ENCODE measurements at regions not wholly inside any gene's neighbourhood (a gene's known extent, or its start where the extent isn't known, plus 50 kb on each side); places are given as distances from the start of the nearest gene placed in this dataset.
"Not testable (repeated sequence)": the region's sequence is repeated elsewhere in the genome, so short reads cannot be mapped to it uniquely, and the experiment has no call there.

- no peak for DNase-seq
Observed at GRCh38 chr18:67813380-67814028, 297.0 kb upstream of the DSEL start.

GRCh38 chr18:67805261-67805660, 288.7 kb upstream of the DSEL start:
- no peak for DNase-seq

DNA sequence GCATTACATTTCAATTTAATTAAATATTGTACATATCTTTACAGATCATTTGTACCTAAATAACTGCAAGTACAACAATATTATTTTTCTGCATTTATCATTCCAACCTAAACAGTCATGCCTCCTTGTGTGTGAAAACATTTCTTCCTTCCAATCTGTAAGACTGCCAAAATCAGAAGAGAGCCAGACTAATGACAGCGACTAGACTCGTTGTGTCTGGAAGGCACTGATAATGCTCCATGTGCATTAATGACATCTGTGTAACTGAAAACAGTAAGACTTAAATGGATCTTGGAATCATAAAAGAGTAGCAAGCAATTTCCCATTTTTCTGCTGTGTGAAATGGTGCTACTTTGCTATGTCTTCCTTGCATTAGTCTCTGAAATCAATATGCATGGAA, 278.0 kb upstream of the DSEL start:
- DNase-seq: no peak

DNA sequence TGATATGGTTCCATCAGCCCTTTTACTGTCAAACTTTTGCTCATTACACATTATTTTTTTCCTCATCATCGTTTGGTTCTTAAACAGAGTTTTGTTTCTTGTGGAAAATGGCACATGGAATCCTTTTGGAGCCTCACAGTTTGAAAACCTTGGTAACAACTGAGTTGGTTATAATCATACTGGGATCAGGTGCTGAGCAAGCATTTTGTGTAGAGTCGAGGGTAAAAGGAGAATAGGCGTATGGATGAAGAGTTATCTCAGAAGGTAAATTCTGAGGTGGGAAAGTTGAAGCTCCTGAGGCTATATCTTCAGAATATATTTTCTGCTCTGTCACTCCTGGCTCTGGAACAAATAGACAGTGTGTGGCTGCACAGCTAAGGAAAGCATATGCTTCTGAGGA, 274.0 kb upstream of the DSEL start:
- no peak for DNase-seq

DNA sequence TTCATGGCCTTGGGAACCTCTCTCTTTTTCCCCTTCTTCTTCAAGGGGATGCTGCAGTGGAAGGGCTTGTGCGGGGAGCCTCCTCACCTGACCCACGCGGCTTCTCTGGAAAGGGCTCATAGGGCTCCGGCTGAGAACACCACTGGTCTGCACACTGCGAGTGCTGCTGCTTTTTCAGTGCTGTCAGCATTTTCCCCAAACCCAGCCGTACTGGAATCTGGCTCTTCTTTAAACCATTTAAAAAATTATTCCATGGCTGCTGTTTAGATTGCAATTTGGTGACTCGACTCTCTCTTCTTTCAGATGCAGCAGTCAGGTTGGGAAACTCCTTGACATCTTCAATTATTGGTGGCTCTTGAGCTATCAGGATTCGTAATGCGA, 272.6 kb upstream of the DSEL start:
- no peak for DNase-seq

DNA sequence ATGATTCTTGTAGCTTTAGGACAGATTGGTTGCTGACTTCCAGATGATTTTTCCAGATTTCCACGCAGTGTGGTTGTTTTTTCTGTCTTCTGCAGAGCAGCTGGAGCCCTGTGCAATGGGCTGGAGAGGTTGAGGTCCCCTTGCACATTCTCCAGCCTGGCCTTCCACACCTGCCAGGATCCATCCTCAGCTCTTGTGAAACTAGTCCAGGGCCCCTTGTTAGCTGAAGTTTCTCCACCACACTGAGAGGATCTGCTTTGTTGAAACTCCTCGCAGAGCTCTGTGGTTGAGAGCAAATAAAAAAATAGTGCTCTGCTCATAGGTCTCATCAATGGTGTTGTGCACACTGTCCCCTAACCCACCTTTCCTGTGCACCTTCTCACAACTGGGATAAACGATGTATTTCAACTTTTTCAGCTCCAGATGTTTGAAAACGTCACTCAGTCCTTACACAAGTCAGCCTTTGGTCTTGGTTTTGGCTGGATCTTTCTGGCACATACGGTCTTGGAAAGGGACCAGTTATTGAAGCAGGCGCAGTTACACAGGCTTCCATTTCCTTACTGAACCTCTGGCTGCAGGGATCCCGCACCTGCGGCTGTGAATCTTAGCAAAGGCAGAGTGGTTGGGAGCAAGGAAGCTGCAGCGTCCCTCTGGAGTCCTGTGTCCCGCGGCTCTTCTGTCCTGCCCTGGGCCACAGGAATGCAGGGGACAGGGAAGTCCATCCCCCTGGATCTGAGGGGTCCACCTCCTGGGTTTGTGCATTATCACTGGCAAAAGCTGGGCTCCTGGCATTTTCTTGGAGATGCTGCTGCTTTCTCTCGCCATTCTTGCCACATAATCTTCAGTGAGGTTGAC, 272.0 kb upstream of the DSEL start:
- DNase-seq: no peak

DNA sequence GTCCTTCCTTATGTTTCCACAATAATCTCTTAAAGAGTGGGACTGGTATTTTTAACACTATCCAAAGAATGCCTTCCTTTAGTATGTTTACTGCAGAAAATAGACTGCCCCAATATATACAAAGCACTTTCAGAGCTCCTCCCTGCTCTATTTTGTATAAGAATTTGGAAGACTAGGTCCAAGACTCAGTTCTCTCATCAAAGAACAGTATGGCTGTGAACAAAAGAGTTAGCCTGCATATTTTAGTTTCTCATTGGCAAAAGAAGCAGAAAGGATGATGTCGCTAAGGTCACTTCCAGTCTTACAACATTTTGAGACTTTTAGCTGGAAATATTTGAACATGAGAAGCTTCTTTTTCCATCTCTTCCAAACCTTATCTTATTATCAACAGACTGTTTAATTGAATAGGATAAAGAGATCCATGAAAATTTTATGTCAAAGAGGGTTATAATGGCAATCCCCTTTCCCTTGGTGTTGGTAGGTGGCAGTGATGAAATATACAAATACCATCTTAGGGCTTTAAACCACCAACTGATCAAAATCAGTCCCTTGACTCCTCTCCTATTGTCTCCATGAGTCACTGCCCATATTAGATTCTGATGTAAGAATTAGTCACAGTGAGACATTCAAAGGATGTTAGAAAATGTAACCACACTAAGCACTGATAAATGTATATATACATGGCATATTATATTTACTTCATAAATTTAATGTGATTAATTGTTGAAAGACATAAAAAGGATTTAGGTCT, 266.9 kb upstream of the DSEL start:
- DNase-seq: no peak

- no peak for DNase-seq
Observed at GRCh38 chr18:67778016-67778415, 261.5 kb upstream of the DSEL start.

DNA sequence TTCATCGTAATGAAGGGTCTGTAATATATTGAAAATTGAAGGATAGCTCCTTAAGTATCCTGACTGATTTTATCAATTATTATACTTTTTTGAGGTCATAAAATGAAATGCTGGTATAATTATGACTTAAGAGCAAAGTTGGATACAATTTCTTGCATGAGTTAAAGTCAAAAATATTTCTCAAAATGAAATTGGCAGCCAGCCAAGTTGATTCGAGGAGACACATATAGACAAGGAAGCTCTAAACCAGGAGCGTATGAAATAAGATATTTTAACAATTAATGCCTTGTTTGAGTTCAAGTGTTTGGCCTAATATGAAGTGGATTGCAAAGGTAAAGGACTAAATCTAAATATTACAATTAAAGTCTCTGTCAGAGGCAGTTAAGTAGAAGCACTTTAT, 260.4 kb upstream of the DSEL start:
- no peak for DNase-seq

GRCh38 chr18:67771271-67771670, 254.8 kb upstream of the DSEL start:
- DNase-seq: no peak

- no peak for DNase-seq
Observed at GRCh38 chr18:67770520-67770919, 254.0 kb upstream of the DSEL start.

DNA sequence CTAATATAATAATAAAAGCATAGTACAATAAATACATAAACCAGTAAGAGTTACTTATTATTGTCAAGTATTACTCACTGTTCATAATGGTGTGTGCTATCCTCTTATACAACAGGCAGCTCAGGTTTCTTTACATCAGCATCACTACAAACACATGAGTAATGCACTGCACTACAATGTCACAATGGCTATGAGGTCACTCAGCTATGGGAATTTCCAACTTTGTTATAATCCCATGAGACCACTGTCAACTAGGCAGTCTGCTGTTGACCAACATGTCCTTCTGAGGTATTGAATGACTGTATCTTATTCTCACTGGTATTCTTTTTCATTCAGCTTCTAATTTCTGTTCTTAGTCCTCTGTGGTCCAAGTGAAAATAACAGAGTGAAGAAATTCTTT, 250.4 kb upstream of the DSEL start:
- DNase-seq: no peak

DNA sequence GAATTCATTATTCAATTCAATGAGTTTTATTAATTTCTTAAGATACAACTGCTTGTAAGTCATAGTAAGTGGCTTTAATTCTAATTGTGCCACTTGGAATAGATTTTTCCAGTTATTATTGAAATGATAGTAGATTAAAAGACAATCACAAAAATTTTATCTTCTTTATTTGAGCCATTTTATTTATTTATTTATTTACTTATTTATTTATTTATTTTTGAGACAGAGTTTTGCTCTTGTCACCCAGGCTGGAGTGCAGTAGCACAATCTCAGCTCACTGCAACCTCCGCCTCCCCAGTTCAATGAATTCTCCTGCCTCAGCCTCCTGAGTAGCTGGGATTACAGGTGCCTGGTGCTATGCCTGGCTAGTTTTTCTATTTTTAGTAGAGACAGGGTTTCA, 235.7 kb upstream of the DSEL start:
- DNase-seq: not testable (repeated sequence)

DNA sequence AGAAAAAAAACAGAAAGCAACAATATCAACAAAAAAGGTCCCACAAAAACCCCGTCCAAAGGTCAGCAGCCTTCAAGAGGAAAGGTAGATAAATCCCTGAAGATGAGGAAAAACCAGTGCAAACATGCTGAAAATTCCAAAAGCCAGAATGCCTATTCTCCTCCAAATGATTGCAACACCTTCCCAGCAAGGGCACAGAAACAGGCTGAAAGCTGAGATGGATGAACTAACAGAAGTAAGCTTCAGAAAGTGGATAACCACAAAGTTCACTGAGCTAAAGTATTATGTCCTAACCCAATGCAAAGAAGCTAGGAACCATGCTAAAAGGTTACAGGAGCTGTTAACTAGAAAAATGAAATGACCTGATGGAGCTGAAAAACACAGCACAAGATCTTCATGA, 226.4 kb upstream of the DSEL start:
- DNase-seq: no peak

DNA sequence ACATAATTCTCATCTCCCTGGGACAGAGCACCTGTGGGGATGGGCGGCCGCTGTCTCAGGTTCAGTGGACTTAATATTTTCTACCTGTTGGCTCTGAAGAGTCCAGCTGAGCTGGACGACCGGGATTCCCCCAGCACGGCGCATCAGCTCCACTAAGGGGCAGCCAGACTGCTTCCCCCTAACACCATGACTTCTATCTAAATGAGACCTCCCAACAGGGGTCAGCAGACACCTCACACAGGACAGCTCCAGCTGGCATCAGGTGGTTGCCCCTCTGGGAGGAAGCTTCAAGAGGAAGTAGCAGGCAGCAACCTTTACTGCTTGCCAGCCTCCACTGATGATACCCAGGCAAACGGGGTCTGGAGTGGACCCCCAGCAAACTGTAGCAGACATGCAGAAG, 226.0 kb upstream of the DSEL start:
- no peak for DNase-seq

DNA sequence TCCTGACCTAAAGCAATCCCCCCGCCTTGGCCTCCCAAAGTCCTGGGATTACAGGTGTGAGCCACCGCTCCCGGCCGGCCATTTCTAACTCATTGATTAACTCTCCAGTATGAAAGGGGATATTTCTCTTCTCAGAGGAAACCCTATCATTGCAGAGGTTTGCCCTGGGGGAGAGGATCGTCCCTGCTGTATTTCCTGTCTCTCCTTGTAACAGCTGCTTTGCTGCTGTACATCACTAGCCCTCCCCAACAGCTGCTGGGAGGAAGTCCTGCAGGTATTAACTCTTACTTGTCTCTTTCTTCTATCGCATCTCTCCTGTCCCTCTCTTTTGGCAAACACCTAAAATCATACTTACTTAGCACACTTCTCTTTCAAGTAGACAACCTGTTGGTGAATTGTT, 219.0 kb upstream of the DSEL start:
- no peak for DNase-seq

DNA sequence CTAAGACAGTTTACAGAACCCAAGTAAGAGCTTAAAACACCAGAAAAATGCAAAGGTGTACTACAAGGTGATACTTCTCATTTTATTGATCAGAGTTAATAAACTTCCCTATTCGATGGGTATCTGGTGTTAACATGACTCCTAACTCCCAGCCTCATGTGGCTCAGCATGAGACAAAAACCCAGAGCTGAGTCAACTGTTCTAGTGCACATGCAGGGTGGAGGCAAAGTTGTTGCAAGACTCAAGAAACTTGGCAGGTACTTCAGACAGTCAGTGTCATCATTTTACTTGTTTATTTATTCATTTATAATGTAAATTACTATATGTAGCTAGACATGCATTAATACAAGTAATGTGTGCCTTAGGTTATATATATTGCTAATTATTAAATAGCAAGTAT, 216.6 kb upstream of the DSEL start:
- no peak for DNase-seq

DNA sequence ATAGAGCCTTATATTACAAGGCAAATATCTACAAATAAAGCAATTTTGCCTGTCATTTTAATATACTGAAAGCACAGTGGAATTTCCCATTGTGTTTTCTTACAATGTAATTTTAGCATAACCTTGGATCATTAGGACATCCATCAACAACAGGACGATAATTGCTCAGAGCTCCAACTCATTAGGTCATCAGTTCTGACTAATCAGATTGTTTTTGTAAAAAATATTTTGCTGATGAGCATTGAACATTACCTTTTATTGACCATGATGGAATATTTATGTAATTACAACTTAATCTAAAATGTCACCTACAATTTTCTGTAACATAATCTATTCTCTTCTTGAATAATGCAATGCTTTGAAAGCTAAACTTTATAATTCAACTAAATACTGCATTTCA, 215.3 kb upstream of the DSEL start:
- no peak for DNase-seq

- no peak for DNase-seq
Observed at GRCh38 chr18:67730886-67731285, 214.4 kb upstream of the DSEL start.

- DNase-seq: no peak
Observed at GRCh38 chr18:67728364-67728763, 211.8 kb upstream of the DSEL start.

- no peak for DNase-seq
Observed at GRCh38 chr18:67726882-67727281, 210.4 kb upstream of the DSEL start.

- no peak for DNase-seq
Observed at GRCh38 chr18:67717800-67718199, 201.3 kb upstream of the DSEL start.

DNA sequence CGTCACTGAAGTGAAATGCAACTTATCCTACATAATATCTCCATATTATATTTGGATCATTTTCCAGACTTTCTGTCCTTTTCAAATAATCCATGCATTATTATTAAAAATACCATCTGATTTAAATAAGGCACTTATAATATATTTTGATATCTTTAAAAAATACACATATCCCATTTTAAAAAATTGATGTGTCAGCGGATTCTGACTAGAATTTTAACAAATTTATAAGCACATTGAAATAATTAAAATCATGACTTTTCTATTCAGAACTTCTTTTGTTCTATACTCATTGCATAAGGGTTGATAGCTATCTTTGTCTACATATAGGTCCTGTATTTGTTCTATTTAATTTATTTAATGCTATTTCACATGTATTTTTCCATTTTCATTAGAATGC, 199.0 kb upstream of the DSEL start:
- DNase-seq: no peak

GRCh38 chr18:67710639-67711038, 194.1 kb upstream of the DSEL start:
- DNase-seq: no peak

Data from NCI-H446 treated with DMSO at 0.1 percent for 48 hours (cell line).